H9 (cell line): ENCODE measurements at regions not wholly inside any gene's neighbourhood (a gene's known extent, or its start where the extent isn't known, plus 50 kb on each side); places are given as distances from the start of the nearest gene placed in this dataset.

Source experiments
- DNase-seq: peaks from one replicate; pipeline ENCODE4 v3.0.0-alpha.2; 2017
- H2AFZ ChIP-seq: one replicate; pipeline ENCODE4 v1.6.1; 2013; ENCODE audit warnings: mild to moderate bottlenecking, low read length, control low read depth, moderate library complexity
- H2AK5ac ChIP-seq: 2 replicates; pipeline ENCODE4 v1.6.1; 2013; ENCODE audit warnings: low read length, control low read depth, mixed read lengths; ENCODE audit not compliant: insufficient read length
- H2BK120ac ChIP-seq: one replicate; pipeline ENCODE4 v1.6.1; 2013; ENCODE audit warnings: low read depth, mild to moderate bottlenecking, low read length, control low read depth, inconsistent platforms; ENCODE audit not compliant: poor library complexity, severe bottlenecking
- H2BK12ac ChIP-seq: 2 replicates; pipeline ENCODE4 v1.6.1; 2013; ENCODE audit warnings: low read length, control low read depth, mixed read lengths, low read depth; ENCODE audit not compliant: insufficient read length
- H2BK15ac ChIP-seq: 2 replicates; pipeline ENCODE4 v1.6.1; 2013; ENCODE audit warnings: low read depth, low read length, control low read depth
- H2BK20ac ChIP-seq: one replicate; pipeline ENCODE4 v1.6.1; 2013; ENCODE audit warnings: low read depth, mild to moderate bottlenecking, low read length, control low read depth, inconsistent platforms; ENCODE audit not compliant: poor library complexity, severe bottlenecking
- H2BK5ac ChIP-seq: 2 replicates; pipeline ENCODE4 v1.6.1; 2013; ENCODE audit warnings: low read length, control low read depth, mixed read lengths; ENCODE audit not compliant: insufficient read length
- H3K14ac ChIP-seq: 2 replicates; pipeline ENCODE4 v1.6.1; 2013; ENCODE audit warnings: low read length, control low read depth; ENCODE audit not compliant: insufficient read depth
- H3K18ac ChIP-seq: 2 replicates; pipeline ENCODE4 v1.6.1; 2013; ENCODE audit warnings: low read depth, mild to moderate bottlenecking, mixed read lengths, low read length, control low read depth; ENCODE audit not compliant: insufficient read length
- H3K23ac ChIP-seq: 2 replicates; pipeline ENCODE4 v1.6.1; 2013; ENCODE audit warnings: low read length, control low read depth, mixed read lengths, low read depth; ENCODE audit not compliant: insufficient read length
- H3K23me2 ChIP-seq: 2 replicates; pipeline ENCODE4 v1.6.1; 2013; ENCODE audit warnings: low read depth, mild to moderate bottlenecking, mixed read lengths, low read length, control low read depth; ENCODE audit not compliant: insufficient read length, poor library complexity, severe bottlenecking
- H3K27ac ChIP-seq: 2 replicates; pipeline ENCODE4 v1.5.1; 2013; ENCODE audit warnings: low read length, control low read depth, mixed read lengths, low read depth; ENCODE audit not compliant: insufficient read length
- H3K27me3 ChIP-seq: 2 replicates; pipeline ENCODE4 v1.6.1; 2013; ENCODE audit warnings: low read length, control low read depth, inconsistent platforms; ENCODE audit not compliant: insufficient read depth
- H3K4ac ChIP-seq: 2 replicates; pipeline ENCODE4 v1.6.1; 2013; ENCODE audit warnings: low read depth, mild to moderate bottlenecking, control low read depth, inconsistent platforms, low read length, moderate library complexity
- H3K4me1 ChIP-seq: 2 replicates; pipeline ENCODE4 v1.6.1; 2013; ENCODE audit warnings: low read length, control low read depth, inconsistent platforms; ENCODE audit not compliant: insufficient read depth
- H3K4me2 ChIP-seq: 2 replicates; pipeline ENCODE4 v1.6.1; 2013; ENCODE audit warnings: low read length, control low read depth, mixed read lengths; ENCODE audit not compliant: insufficient read length, insufficient read depth
- H3K56ac ChIP-seq: 2 replicates; pipeline ENCODE4 v1.6.1; 2013; ENCODE audit warnings: low read depth, mild to moderate bottlenecking, mixed read lengths, low read length, control low read depth; ENCODE audit not compliant: insufficient read length
- H3K79me1 ChIP-seq: 2 replicates; pipeline ENCODE4 v1.6.1; 2013; ENCODE audit warnings: low read depth, mild to moderate bottlenecking, moderate library complexity, low read length, control low read depth, inconsistent platforms; ENCODE audit not compliant: insufficient read depth, poor library complexity, severe bottlenecking
- H3K79me2 ChIP-seq: 2 replicates; pipeline ENCODE4 v1.6.1; 2013; ENCODE audit warnings: low read length, control low read depth, inconsistent platforms; ENCODE audit not compliant: insufficient read depth
- H3K9ac ChIP-seq: 2 replicates; pipeline ENCODE4 v1.6.1; 2013; ENCODE audit warnings: low read length, control low read depth, mixed read lengths; ENCODE audit not compliant: insufficient read length; ENCODE audit errors: extremely low read depth
- H3K9me3 ChIP-seq: one replicate; pipeline ENCODE4 v1.6.1; 2013; ENCODE audit warnings: low read depth, low read length, inconsistent platforms; ENCODE audit not compliant: control insufficient read depth
- H3T11ph ChIP-seq: one replicate; pipeline ENCODE4 v1.6.1; 2013; ENCODE audit warnings: mild to moderate bottlenecking, low read length, control low read depth, inconsistent platforms
- H4K20me1 ChIP-seq: one replicate; pipeline ENCODE4 v1.6.1; 2013; ENCODE audit not compliant: control insufficient read depth, insufficient read length, insufficient read depth
- H4K5ac ChIP-seq: 2 replicates; pipeline ENCODE4 v1.6.1; 2013; ENCODE audit warnings: low read depth, mild to moderate bottlenecking, mixed read lengths, low read length, control low read depth; ENCODE audit not compliant: insufficient read length
- H4K8ac ChIP-seq: replicated peaks from 2 replicates; pipeline ENCODE4 v1.6.1; 2013; ENCODE audit warnings: low read length, control low read depth, mixed read lengths, low read depth; ENCODE audit not compliant: insufficient read length
- H4K91ac ChIP-seq: 2 replicates; pipeline ENCODE4 v1.6.1; 2013; ENCODE audit warnings: low read depth, mild to moderate bottlenecking, moderate library complexity, mixed read lengths, low read length, control low read depth; ENCODE audit not compliant: insufficient read length
- H3K27ac Mint-ChIP-seq, 3 experiments: 2 replicates in 2 of 3; 3 replicates in 1 of 3; pipeline ENCODE4 v1.8.0; 2020 to 2021; ENCODE audit warnings: mixed read lengths in 3 of 3, mild to moderate bottlenecking in 1 of 3, moderate library complexity in 1 of 3
- H3K27me3 Mint-ChIP-seq: 2 replicates; pipeline ENCODE4 v1.8.0; 2021; ENCODE audit warnings: low read depth, mild to moderate bottlenecking, moderate library complexity, mixed read lengths
- H3K36me3 Mint-ChIP-seq, 3 experiments: 2 replicates in 2 of 3; 3 replicates in 1 of 3; pipeline ENCODE4 v1.8.0; 2020 to 2021; ENCODE audit warnings: low read depth in 3 of 3, mixed read lengths in 3 of 3; ENCODE audit not compliant: insufficient read depth in 1 of 3
- H3K4me1 Mint-ChIP-seq, 2 experiments: 2 replicates each; pipeline ENCODE4 v1.8.0; 2020; ENCODE audit warnings: mixed read lengths in 2 of 2
- H3K4me3 Mint-ChIP-seq, 2 experiments: 2 replicates in 1 of 2; 3 replicates in 1 of 2; pipeline ENCODE4 v1.8.0; 2020 to 2021; ENCODE audit warnings: mild to moderate bottlenecking in 2 of 2, mixed read lengths in 2 of 2, moderate library complexity in 1 of 2
- H3K9me3 Mint-ChIP-seq, 2 experiments: 2 replicates in 1 of 2; 3 replicates in 1 of 2; pipeline ENCODE4 v1.8.0; 2020; ENCODE audit warnings: mild to moderate bottlenecking in 2 of 2, mixed read lengths in 2 of 2, moderate library complexity in 1 of 2
- WGBS: extraction: QIAGEN DNeasy Blood & Tissue Kit; methylation state at CpG from one replicate; pipeline ENCODE4 v1.1.7; 2013; ENCODE audit warnings: missing lambda C conversion rate, low lambda C conversion rate, mixed read lengths; ENCODE audit not compliant: insufficient read length; ENCODE audit errors: extremely low coverage; 5-methylcytosine and 5-hydroxymethylcytosine counted together
- TF ChIP-seq, protein P1 (sequence below): fragments of 200-600 bp; sonication (generic); conservative IDR thresholded peaks from 3 replicates; pipeline ENCODE4 v1.8.0; 2021; ENCODE audit warnings: antibody characterized with exemption, mild to moderate bottlenecking

DNA sequence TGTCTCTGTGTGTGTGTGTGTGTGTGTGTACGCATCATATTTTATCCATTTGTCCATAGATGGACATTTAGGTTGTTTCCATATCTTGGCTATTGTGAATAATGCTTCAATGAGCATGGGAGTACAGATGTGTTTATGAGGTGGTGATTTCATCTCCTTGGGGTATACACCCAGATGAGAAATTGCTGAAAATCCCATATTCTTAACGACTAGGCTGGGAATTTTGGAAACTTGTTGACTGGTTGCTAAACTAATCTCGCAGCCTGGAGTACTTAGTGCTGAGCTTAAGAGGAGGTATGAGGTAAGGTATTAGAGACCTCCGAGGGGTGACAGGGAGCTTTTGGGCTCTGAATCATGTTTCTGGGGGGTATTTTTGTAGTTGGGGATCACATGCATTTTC is 66.0 kb upstream of the SPRED2 start:
- H3K56ac ChIP-seq, result no peak overlapping the region
- H2AFZ ChIP-seq, result no peak overlapping the region
- H3K27ac Mint-ChIP-seq, result no peak overlapping the region
- no peaks in the 10 kb centered on the region for H3K4me1 ChIP-seq
- peaks cover under 1% of the 10 kb centered on the region in 2 experiments for H3K4me1 Mint-ChIP-seq
- H4K91ac ChIP-seq, result no peak overlapping the region
- H3K79me1 ChIP-seq, result no peaks in the 10 kb centered on the region
- peaks cover 35% of the 10 kb centered on the region for H3K27me3 Mint-ChIP-seq
- no peak overlapping the region for H2BK20ac ChIP-seq
- DNase-seq, result no peak
- H3K23ac ChIP-seq, result no peak overlapping the region
- no peak overlapping the region for H2BK5ac ChIP-seq
- H2AK5ac ChIP-seq, result no peak overlapping the region
- no peak overlapping the region for H4K5ac ChIP-seq
- no CpG with 5 or more reads among the region's 4 CpGs for WGBS
- H3K27ac ChIP-seq, result no peak overlapping the region
- no peak overlapping the region for H2BK15ac ChIP-seq
- H3K27me3 ChIP-seq, result no peaks in the 10 kb centered on the region
- no peak overlapping the region for H3K9ac ChIP-seq
- no peak overlapping the region for H3K4ac ChIP-seq
- no peak overlapping the region for H3T11ph ChIP-seq
- no peaks in the 10 kb centered on the region for H3K79me2 ChIP-seq
- H3K4me3 Mint-ChIP-seq, result no peak overlapping the region
- no peak overlapping the region for H3K18ac ChIP-seq
- no peaks in the 10 kb centered on the region for H3K36me3 Mint-ChIP-seq
- TF ChIP-seq, protein P1, sequence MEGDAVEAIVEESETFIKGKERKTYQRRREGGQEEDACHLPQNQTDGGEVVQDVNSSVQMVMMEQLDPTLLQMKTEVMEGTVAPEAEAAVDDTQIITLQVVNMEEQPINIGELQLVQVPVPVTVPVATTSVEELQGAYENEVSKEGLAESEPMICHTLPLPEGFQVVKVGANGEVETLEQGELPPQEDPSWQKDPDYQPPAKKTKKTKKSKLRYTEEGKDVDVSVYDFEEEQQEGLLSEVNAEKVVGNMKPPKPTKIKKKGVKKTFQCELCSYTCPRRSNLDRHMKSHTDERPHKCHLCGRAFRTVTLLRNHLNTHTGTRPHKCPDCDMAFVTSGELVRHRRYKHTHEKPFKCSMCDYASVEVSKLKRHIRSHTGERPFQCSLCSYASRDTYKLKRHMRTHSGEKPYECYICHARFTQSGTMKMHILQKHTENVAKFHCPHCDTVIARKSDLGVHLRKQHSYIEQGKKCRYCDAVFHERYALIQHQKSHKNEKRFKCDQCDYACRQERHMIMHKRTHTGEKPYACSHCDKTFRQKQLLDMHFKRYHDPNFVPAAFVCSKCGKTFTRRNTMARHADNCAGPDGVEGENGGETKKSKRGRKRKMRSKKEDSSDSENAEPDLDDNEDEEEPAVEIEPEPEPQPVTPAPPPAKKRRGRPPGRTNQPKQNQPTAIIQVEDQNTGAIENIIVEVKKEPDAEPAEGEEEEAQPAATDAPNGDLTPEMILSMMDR, result no peak
- H4K8ac ChIP-seq, result no peak overlapping the region
- no peaks in the 10 kb centered on the region for H3K9me3 Mint-ChIP-seq
- H4K20me1 ChIP-seq, result no peaks in the 10 kb centered on the region
- no peak overlapping the region for H3K4me2 ChIP-seq
- H3K9me3 ChIP-seq, result no peaks in the 10 kb centered on the region
- H2BK120ac ChIP-seq, result no peak overlapping the region
- no peaks in the 10 kb centered on the region for H3K23me2 ChIP-seq
- no peak overlapping the region for H2BK12ac ChIP-seq
- H3K14ac ChIP-seq, result no peak overlapping the region
